ENCODE measurements at regions not wholly inside any gene's neighbourhood (a gene's known extent, or its start where the extent isn't known, plus 50 kb on each side); places are given as distances from the start of the nearest gene placed in this dataset.

- no peaks in the 10 kb centered on the region for H3K4me1 ChIP-seq
- WGBS, 2 donors: 55 to 62% methylated on average over 3 of the region's 3 CpGs
- H3K9me3 ChIP-seq: no peaks in the 10 kb centered on the region
- no peak overlapping the region for H3K27ac ChIP-seq
- intact Hi-C loops (cut with DNase I): no loop called here
- no peak overlapping the region for H3K4me3 ChIP-seq (replicated peaks in 1 of 3)
- no peak for DNase-seq
- TF ChIP-seq CTCF (IDR thresholded peaks at IDR 0.05): no peak
- no peak for TF ChIP-seq POLR2A (IDR thresholded peaks at IDR 0.05)
- no peaks in the 10 kb centered on the region for H3K27me3 ChIP-seq
- H3K36me3 ChIP-seq: no peaks in the 10 kb centered on the region
Measured at GRCh38 chr4:180434131-180434895, 1808.9 kb upstream of the TENM3 start.

GRCh38 chr4:180436361-180436760 lies 1806.8 kb upstream of the TENM3 start:
- Histone ChIP-seq H3K27ac (no peak overlapping the region), H3K4me3 (replicated peaks in 1 of 3) (no peak overlapping the region), H3K36me3 (no peaks in the 10 kb centered on the region), H3K4me1 (no peaks in the 10 kb centered on the region), H3K27me3 (no peaks in the 10 kb centered on the region), H3K9me3 (no peaks in the 10 kb centered on the region)
- 92 to 95% methylated on average over 1 of the region's 1 CpG for WGBS, 2 donors
- intact Hi-C loops (cut with DNase I): no loop called here
- no peak for TF ChIP-seq CTCF (IDR thresholded peaks at IDR 0.05)
- TF ChIP-seq POLR2A (IDR thresholded peaks at IDR 0.05): no peak
- DNase-seq: no peak

- Histone ChIP-seq H3K27ac (no peak overlapping the region), H3K27me3 (no peaks in the 10 kb centered on the region), H3K9me3 (no peaks in the 10 kb centered on the region), H3K36me3 (no peaks in the 10 kb centered on the region), H3K4me3 (replicated peaks in 1 of 3) (no peak overlapping the region), H3K4me1 (no peaks in the 10 kb centered on the region)
- DNase-seq: no peak
- WGBS, 2 donors: 89% methylated on average over 5 of the region's 5 CpGs
- TF ChIP-seq CTCF (IDR thresholded peaks at IDR 0.05) (no peak), POLR2A (IDR thresholded peaks at IDR 0.05) (no peak)
- intact Hi-C loops (cut with DNase I): no loop called here
Measured at GRCh38 chr4:180437601-180438000, 1805.6 kb upstream of the TENM3 start.

GRCh38 chr4:180448306-180448705 lies 1794.9 kb upstream of the TENM3 start:
- Histone ChIP-seq H3K4me3 (replicated peaks in 1 of 3) (no peak overlapping the region), H3K27me3 (no peaks in the 10 kb centered on the region), H3K36me3 (no peaks in the 10 kb centered on the region), H3K9me3 (no peaks in the 10 kb centered on the region), H3K4me1 (no peaks in the 10 kb centered on the region), H3K27ac (no peak overlapping the region)
- no peak for TF ChIP-seq POLR2A (IDR thresholded peaks at IDR 0.05)
- no peak for TF ChIP-seq CTCF (IDR thresholded peaks at IDR 0.05)
- no peak for DNase-seq
- intact Hi-C loops (cut with DNase I): no loop called here
- 67 to 75% methylated on average over 1 of the region's 1 CpG for WGBS, 2 donors

GRCh38 chr4:180449395-180449956 lies 1793.7 kb upstream of the TENM3 start:
- TF ChIP-seq POLR2A (IDR thresholded peaks at IDR 0.05) (no peak), CTCF (IDR thresholded peaks at IDR 0.05) (peak in 3 of 6 experiments; percentile 27 to 51 (median 33))
- Histone ChIP-seq H3K27ac (no peak overlapping the region), H3K36me3 (no peaks in the 10 kb centered on the region), H3K27me3 (no peaks in the 10 kb centered on the region), H3K4me3 (replicated peaks in 1 of 3) (no peak overlapping the region), H3K4me1 (no peaks in the 10 kb centered on the region), H3K9me3 (no peaks in the 10 kb centered on the region)
- 31 to 32% methylated on average over 6 of the region's 6 CpGs for WGBS, 2 donors
- DNase-seq: peak; percentile 10 to 30
- intact Hi-C loops (cut with DNase I): no loop called here
